ENCODE measurements at regions not wholly inside any gene's neighbourhood (a gene's known extent, or its start where the extent isn't known, plus 50 kb on each side); places are given as distances from the start of the nearest gene placed in this dataset.

- Histone ChIP-seq H3K27me3 (ENCODE audit: low read length) (no peaks in the 10 kb centered on the region), H3K27ac (ENCODE audit: low read depth, low read length) (no peak overlapping the region), H3K79me2 (ENCODE audit: insufficient read depth, low read length) (no peaks in the 10 kb centered on the region), H3K9ac (ENCODE audit: low read length) (no peak overlapping the region), H3F3A (ENCODE audit: insufficient read depth) (no peaks in the 10 kb centered on the region), H3K4me2 (ENCODE audit: low read depth, low read length, poor library complexity, severe bottlenecking) (no peak overlapping the region), H3K9me2 (replicated peaks; ENCODE audit: insufficient read depth, low read length) (no peaks in the 10 kb centered on the region), H3K36me3 (ENCODE audit: low read length) (no peaks in the 10 kb centered on the region), H3K9me3 (ENCODE audit: insufficient read depth, low read length) (no peaks in the 10 kb centered on the region), H4K20me1 (ENCODE audit: low read depth, low read length) (no peaks in the 10 kb centered on the region), H3K4me3 (ENCODE audit: insufficient read depth, low read length, poor library complexity, severe bottlenecking) (no peak overlapping the region), H2AFZ (ENCODE audit: low read depth, low read length, severe bottlenecking) (no peak overlapping the region)
- TF ChIP-seq EZH2phosphoT487 (conservative IDR thresholded peaks at IDR 0.05; ENCODE audit: low read length) (no peak), CTCF (IDR thresholded peaks at IDR 0.05; ENCODE audit: insufficient read depth, low read length, poor library complexity, severe bottlenecking) (no peak)
Measured at GRCh38 chr6:150656156-150656555, 56.5 kb downstream of the PLEKHG1 start.

- H3K9me2 ChIP-seq (replicated peaks; ENCODE audit: insufficient read depth, low read length) = no peaks in the 10 kb centered on the region
- no peaks in the 10 kb centered on the region for H3K36me3 ChIP-seq (ENCODE audit: low read length)
- no peak overlapping the region for H3K27ac ChIP-seq (ENCODE audit: low read depth, low read length)
- no peak overlapping the region for H3K4me3 ChIP-seq (ENCODE audit: insufficient read depth, low read length, poor library complexity, severe bottlenecking)
- H3K79me2 ChIP-seq (ENCODE audit: insufficient read depth, low read length) = no peaks in the 10 kb centered on the region
- H3F3A ChIP-seq (ENCODE audit: insufficient read depth) = no peaks in the 10 kb centered on the region
- no peak overlapping the region for H2AFZ ChIP-seq (ENCODE audit: low read depth, low read length, severe bottlenecking)
- H4K20me1 ChIP-seq (ENCODE audit: low read depth, low read length) = no peaks in the 10 kb centered on the region
- H3K9me3 ChIP-seq (ENCODE audit: insufficient read depth, low read length) = no peaks in the 10 kb centered on the region
- no peak overlapping the region for H3K4me2 ChIP-seq (ENCODE audit: low read depth, low read length, poor library complexity, severe bottlenecking)
- no peak for TF ChIP-seq CTCF (IDR thresholded peaks at IDR 0.05; ENCODE audit: insufficient read depth, low read length, poor library complexity, severe bottlenecking)
- no peak for TF ChIP-seq EZH2phosphoT487 (conservative IDR thresholded peaks at IDR 0.05; ENCODE audit: low read length)
- H3K27me3 ChIP-seq (ENCODE audit: low read length) = no peaks in the 10 kb centered on the region
- H3K9ac ChIP-seq (ENCODE audit: low read length) = no peak overlapping the region
Measured at GRCh38 chr6:150658421-150658820, 58.7 kb downstream of the PLEKHG1 start.

DNA sequence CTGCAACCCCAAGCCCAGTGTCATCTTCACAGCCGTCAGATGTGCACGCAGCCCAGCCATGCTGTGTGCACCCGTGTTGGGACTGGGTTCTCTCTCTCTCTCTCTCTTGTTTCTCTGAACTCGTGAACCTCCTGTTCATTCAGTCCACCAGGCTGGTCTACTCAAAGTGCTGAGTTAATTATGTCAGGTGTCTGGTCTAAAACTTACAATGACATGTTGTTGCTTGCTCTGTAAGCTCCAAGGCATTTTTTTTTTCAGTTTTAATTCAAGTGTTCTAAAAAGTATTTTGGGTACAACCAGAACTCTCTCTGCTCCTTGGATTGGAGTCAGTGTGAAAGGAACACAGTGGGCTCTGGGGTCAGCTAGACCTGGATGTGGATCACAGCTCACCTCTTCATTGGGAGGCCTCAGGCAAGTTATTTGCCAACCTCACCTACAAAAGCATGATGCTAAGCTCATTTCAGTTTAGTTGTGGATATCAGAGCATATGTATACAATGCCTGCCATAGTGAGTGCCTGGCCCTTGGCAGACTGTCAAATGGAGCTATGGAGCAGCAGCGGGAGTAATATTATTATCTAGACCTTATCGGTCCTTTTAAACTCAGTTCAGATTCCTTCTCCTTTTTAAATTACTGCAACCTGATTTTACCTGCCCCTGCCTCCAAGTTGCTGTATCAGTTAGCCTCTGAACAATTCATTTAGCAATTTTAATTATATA lies 59.5 kb downstream of the PLEKHG1 start:
- Histone ChIP-seq H3K4me2 (ENCODE audit: low read depth, low read length, poor library complexity, severe bottlenecking) (no peak overlapping the region), H2AFZ (ENCODE audit: low read depth, low read length, severe bottlenecking) (no peak overlapping the region), H3K9me2 (replicated peaks; ENCODE audit: insufficient read depth, low read length) (no peaks in the 10 kb centered on the region), H3K27ac (ENCODE audit: low read depth, low read length) (no peak overlapping the region), H3K9ac (ENCODE audit: low read length) (no peak overlapping the region), H3K27me3 (ENCODE audit: low read length) (no peaks in the 10 kb centered on the region), H3K4me3 (ENCODE audit: insufficient read depth, low read length, poor library complexity, severe bottlenecking) (no peak overlapping the region), H3K9me3 (ENCODE audit: insufficient read depth, low read length) (no peaks in the 10 kb centered on the region), H4K20me1 (ENCODE audit: low read depth, low read length) (no peaks in the 10 kb centered on the region), H3K36me3 (ENCODE audit: low read length) (no peaks in the 10 kb centered on the region), H3F3A (ENCODE audit: insufficient read depth) (no peaks in the 10 kb centered on the region), H3K79me2 (ENCODE audit: insufficient read depth, low read length) (no peaks in the 10 kb centered on the region)
- TF ChIP-seq CTCF (IDR thresholded peaks at IDR 0.05; ENCODE audit: insufficient read depth, low read length, poor library complexity, severe bottlenecking) = no peak
- no peak for TF ChIP-seq EZH2phosphoT487 (conservative IDR thresholded peaks at IDR 0.05; ENCODE audit: low read length)

Measured in SU-DHL-6 (cell line).